Stimulated activated naive CD8-positive, alpha-beta T cell treated with anti-CD3 and anti-CD28 coated beads, Interleukin-15, amount 100 ng/mL, for 72 hours (primary cell): ENCODE measurements at regions not wholly inside any gene's neighbourhood (a gene's known extent, or its start where the extent isn't known, plus 50 kb on each side); places are given as distances from the start of the nearest gene placed in this dataset.

Experiments
- ATAC-seq: fragments of 150-1000 bp; cut with Tn5 transposase; 2 replicates; pipeline ENCODE4 v1.10.0; 2021; ENCODE audit warnings: mild to moderate bottlenecking, moderate library complexity
- DNase-seq, 2 donors: peaks; one replicate each; pipeline ENCODE4 v3.0.0; 2021 to 2022
- H3K27ac Mint-ChIP-seq, 2 donors: one replicate each; pipeline ENCODE4 v1.8.0; 2022; ENCODE audit warnings: mild to moderate bottlenecking in 2 of 2, mixed read lengths in 2 of 2, moderate library complexity in 2 of 2
- H3K27me3 Mint-ChIP-seq: one replicate; pipeline ENCODE4 v1.8.0; 2022; ENCODE audit warnings: mixed read lengths
- H3K4me1 Mint-ChIP-seq: one replicate; pipeline ENCODE4 v1.8.0; 2022; ENCODE audit warnings: mild to moderate bottlenecking, mixed read lengths
- H3K4me3 Mint-ChIP-seq, 2 donors: one replicate each; pipeline ENCODE4 v1.8.0; 2022; ENCODE audit warnings: mild to moderate bottlenecking in 2 of 2, mixed read lengths in 2 of 2, moderate library complexity in 1 of 2
- H3K9me3 Mint-ChIP-seq, 2 donors: one replicate each; pipeline ENCODE4 v1.8.0; 2022; ENCODE audit warnings: mixed read lengths in 2 of 2

- Mint-ChIP-seq H3K4me1 (no peaks in the 10 kb centered on the region), H3K9me3 (no peaks in the 10 kb centered on the region), H3K27ac (no peak overlapping the region), H3K4me3 (no peak overlapping the region), H3K27me3 (peaks cover 8% of the 10 kb centered on the region)
- ATAC-seq (no peak), DNase-seq (no peak)
These were observed 89.2 kb upstream of the SHANK2 start for GRCh38 chr11:71341596-71341995.

- Mint-ChIP-seq H3K4me1 (no peaks in the 10 kb centered on the region), H3K4me3 (no peak overlapping the region), H3K9me3 (no peaks in the 10 kb centered on the region), H3K27me3 (peaks cover 8% of the 10 kb centered on the region), H3K27ac (no peak overlapping the region)
- ATAC-seq (no peak), DNase-seq (no peak)
These were observed 88.8 kb upstream of the SHANK2 start for GRCh38 chr11:71341173-71341572.

GRCh38 chr11:71340086-71340606, 87.8 kb upstream of the SHANK2 start:
- Mint-ChIP-seq H3K27me3 (peaks cover 8% of the 10 kb centered on the region), H3K27ac (no peak overlapping the region), H3K4me3 (no peak overlapping the region), H3K4me1 (no peaks in the 10 kb centered on the region), H3K9me3 (no peaks in the 10 kb centered on the region)
- no peak for ATAC-seq
- DNase-seq = no peak

- no peak for DNase-seq
- peaks cover 8% of the 10 kb centered on the region for H3K27me3 Mint-ChIP-seq
- no peaks in the 10 kb centered on the region for H3K4me1 Mint-ChIP-seq
- ATAC-seq = no peak
- no peak overlapping the region for H3K4me3 Mint-ChIP-seq
- H3K27ac Mint-ChIP-seq = no peak overlapping the region
- no peaks in the 10 kb centered on the region for H3K9me3 Mint-ChIP-seq
These were observed 87.1 kb upstream of the SHANK2 start for GRCh38 chr11:71339396-71339881.

- Mint-ChIP-seq H3K27ac (no peak overlapping the region), H3K4me3 (no peak overlapping the region), H3K9me3 (no peaks in the 10 kb centered on the region), H3K4me1 (no peaks in the 10 kb centered on the region), H3K27me3 (peaks cover 8% of the 10 kb centered on the region)
- ATAC-seq = no peak
- DNase-seq = no peak
These were observed 86.5 kb upstream of the SHANK2 start for GRCh38 chr11:71338801-71339395.

- Mint-ChIP-seq H3K4me3 (no peak overlapping the region), H3K4me1 (no peaks in the 10 kb centered on the region), H3K27ac (no peak overlapping the region), H3K9me3 (peaks cover 8 to 11% of the 10 kb centered on the region in 2 donors), H3K27me3 (peaks cover 8% of the 10 kb centered on the region)
- no peak for ATAC-seq
- DNase-seq = no peak
These were observed 84.8 kb upstream of the SHANK2 start for GRCh38 chr11:71336996-71337754.

GRCh38 chr11:71336176-71336995, 84.0 kb upstream of the SHANK2 start:
- peaks cover 2% of the 10 kb centered on the region for H3K27me3 Mint-ChIP-seq

GRCh38 chr11:71335371-71335770, 83.0 kb upstream of the SHANK2 start:
- H3K9me3 Mint-ChIP-seq = peaks cover 11 to 22% of the 10 kb centered on the region in 2 donors
- ATAC-seq (no peak), DNase-seq (no peak)
- no peak overlapping the region for H3K27ac Mint-ChIP-seq
- no peaks in the 10 kb centered on the region for H3K27me3 Mint-ChIP-seq
- no peak overlapping the region for H3K4me3 Mint-ChIP-seq
- no peaks in the 10 kb centered on the region for H3K4me1 Mint-ChIP-seq

More at GRCh38 chr11:71336176-71336995, 84.0 kb upstream of the SHANK2 start:
- H3K4me1 Mint-ChIP-seq = no peaks in the 10 kb centered on the region
- no peak for DNase-seq
- no peak overlapping the region for H3K4me3 Mint-ChIP-seq
- no peak for ATAC-seq
- H3K27ac Mint-ChIP-seq = no peak overlapping the region
- peaks cover 11 to 19% of the 10 kb centered on the region in 2 donors for H3K9me3 Mint-ChIP-seq

GRCh38 chr11:71334191-71334590, 81.8 kb upstream of the SHANK2 start:
- DNase-seq = no peak
- no peak for ATAC-seq
- H3K9me3 Mint-ChIP-seq = peaks cover 11 to 22% of the 10 kb centered on the region in 2 donors
- H3K4me3 Mint-ChIP-seq = no peak overlapping the region
- H3K27me3 Mint-ChIP-seq = no peaks in the 10 kb centered on the region
- no peaks in the 10 kb centered on the region for H3K4me1 Mint-ChIP-seq
- H3K27ac Mint-ChIP-seq = no peak overlapping the region

GRCh38 chr11:71333473-71333872, 81.1 kb upstream of the SHANK2 start:
- Mint-ChIP-seq H3K27ac (no peak overlapping the region), H3K27me3 (no peaks in the 10 kb centered on the region), H3K4me3 (no peak overlapping the region), H3K4me1 (no peaks in the 10 kb centered on the region), H3K9me3 (peaks cover 11 to 22% of the 10 kb centered on the region in 2 donors)
- ATAC-seq (no peak), DNase-seq (no peak)

- ATAC-seq = no peak
- H3K27ac Mint-ChIP-seq = no peak overlapping the region
- no peaks in the 10 kb centered on the region for H3K4me1 Mint-ChIP-seq
- H3K4me3 Mint-ChIP-seq = no peak overlapping the region
- no peaks in the 10 kb centered on the region for H3K27me3 Mint-ChIP-seq
- peaks cover 11 to 22% of the 10 kb centered on the region in 2 donors for H3K9me3 Mint-ChIP-seq
- no peak for DNase-seq
These were observed 80.1 kb upstream of the SHANK2 start for GRCh38 chr11:71332447-71332846.

GRCh38 chr11:71332046-71332445, 79.7 kb upstream of the SHANK2 start:
- peaks cover 11 to 22% of the 10 kb centered on the region in 2 donors for H3K9me3 Mint-ChIP-seq
- H3K4me3 Mint-ChIP-seq = no peak overlapping the region
- ATAC-seq = no peak
- no peaks in the 10 kb centered on the region for H3K4me1 Mint-ChIP-seq
- no peak for DNase-seq
- no peaks in the 10 kb centered on the region for H3K27me3 Mint-ChIP-seq
- H3K27ac Mint-ChIP-seq = no peak overlapping the region

- ATAC-seq (no peak), DNase-seq (no peak)
- Mint-ChIP-seq H3K4me3 (no peak overlapping the region), H3K4me1 (no peaks in the 10 kb centered on the region), H3K27me3 (no peaks in the 10 kb centered on the region), H3K9me3 (peaks cover 11 to 22% of the 10 kb centered on the region in 2 donors), H3K27ac (no peak overlapping the region)
These were observed 79.3 kb upstream of the SHANK2 start for GRCh38 chr11:71331631-71332030.

- H3K27me3 Mint-ChIP-seq = no peaks in the 10 kb centered on the region
- no peak for DNase-seq
- no peak overlapping the region for H3K4me3 Mint-ChIP-seq
- H3K27ac Mint-ChIP-seq = no peak overlapping the region
- no peak for ATAC-seq
- H3K4me1 Mint-ChIP-seq = no peaks in the 10 kb centered on the region
- peaks cover 11 to 22% of the 10 kb centered on the region in 2 donors for H3K9me3 Mint-ChIP-seq
These were observed 78.6 kb upstream of the SHANK2 start for GRCh38 chr11:71330996-71331395.

GRCh38 chr11:71330349-71330748, 78.0 kb upstream of the SHANK2 start:
- no peak overlapping the region for H3K4me3 Mint-ChIP-seq
- H3K27ac Mint-ChIP-seq = no peak overlapping the region
- no peak for ATAC-seq
- no peaks in the 10 kb centered on the region for H3K4me1 Mint-ChIP-seq
- peaks cover 11 to 22% of the 10 kb centered on the region in 2 donors for H3K9me3 Mint-ChIP-seq
- DNase-seq = no peak
- H3K27me3 Mint-ChIP-seq = no peaks in the 10 kb centered on the region
